Spleen (tissue), 11 donors: ENCODE measurements at regions not wholly inside any gene's neighbourhood (a gene's known extent, or its start where the extent isn't known, plus 50 kb on each side); places are given as distances from the start of the nearest gene placed in this dataset.
A peak's percentile ranks its signal among the peaks of the same experiment; 100 is the strongest.

Experiments used
- DNase-seq: peaks from one replicate; pipeline ENCODE4 v3.0.0-alpha.2; 2020
- H3K27ac ChIP-seq, 8 donors: fragments of 200-600 bp; sonication (generic) in 7 of 8; 1 replicate in 4 of 8; 2 replicates in 4 of 8; pipeline versions ENCODE4 v1.5.0 to v1.8.0; 2016 to 2021; ENCODE audit warnings: inconsistent platforms in 4 of 8, mild to moderate bottlenecking in 4 of 8, moderate library complexity in 1 of 8
- H3K27me3 ChIP-seq, 7 donors: fragments of 200-600 bp; sonication (generic) in 6 of 7; replicated peaks in 1 of 7; 1 replicate in 4 of 7; 2 replicates in 3 of 7; pipeline versions ENCODE4 v1.5.0 to v1.8.0; 2016 to 2021; ENCODE audit warnings: inconsistent platforms in 3 of 7, mild to moderate bottlenecking in 1 of 7
- H3K36me3 ChIP-seq, 6 donors: fragments of 200-600 bp; sonication (generic) in 5 of 6; 1 replicate in 4 of 6; 2 replicates in 2 of 6; pipeline versions ENCODE4 v1.5.0 to v1.8.0; 2016 to 2021; ENCODE audit warnings: inconsistent platforms in 2 of 6
- H3K4me1 ChIP-seq, 6 donors: fragments of 200-600 bp; sonication (generic) in 5 of 6; 1 replicate in 3 of 6; 2 replicates in 3 of 6; pipeline versions ENCODE4 v1.5.0 to v1.8.0; 2016 to 2021; ENCODE audit warnings: inconsistent platforms in 3 of 6
- H3K4me3 ChIP-seq, 8 donors: fragments of 200-600 bp; sonication (generic) in 7 of 8; 1 replicate in 4 of 8; 2 replicates in 4 of 8; pipeline versions ENCODE4 v1.5.0 to v1.8.0; 2016 to 2021; ENCODE audit warnings: inconsistent platforms in 4 of 8, mild to moderate bottlenecking in 4 of 8, moderate library complexity in 2 of 8
- H3K9me3 ChIP-seq, 8 donors: fragments of 200-600 bp; sonication (generic) in 7 of 8; 1 replicate in 4 of 8; 2 replicates in 4 of 8; pipeline versions ENCODE4 v1.5.0 to v1.8.0; 2016 to 2021; ENCODE audit warnings: inconsistent platforms in 4 of 8
- CTCF ChIP-seq, 11 experiments: fragments of 200-600 bp in 7 of 11; fragments of 450-650 bp in 4 of 11; sonication (generic) in 4 of 11; IDR thresholded peaks in 8 of 11; conservative IDR thresholded peaks in 3 of 11; 1 replicate in 7 of 11; 2 replicates in 4 of 11; pipeline versions ENCODE4 v1.4.0 to v1.8.0; 2016 to 2021; ENCODE audit warnings: antibody characterized with exemption in 11 of 11, inconsistent platforms in 4 of 11, mild to moderate bottlenecking in 1 of 11
- POLR2AphosphoS5 ChIP-seq, 3 donors: sonication (generic); formaldehyde crosslinking; IDR thresholded peaks; one replicate each; pipeline ENCODE4 v1.5.1; 2017; ENCODE audit warnings: antibody characterized with exemption in 3 of 3
- WGBS, 5 donors: extraction: QIAGEN DNeasy Blood & Tissue Kit in 3 of 5; methylation state at CpG; one replicate each; pipeline versions ENCODE4 v1.1.5 to v1.1.7; 2013 to 2018; 5-methylcytosine and 5-hydroxymethylcytosine counted together
- intact Hi-C: fragments of 100-400 bp; cut with DNase I; formaldehyde crosslinking; loops from one replicate; pipeline ENCODE4 v1.15.0; 2023; ENCODE audit warnings: low total_unique reads
- donor health status: healthy with polysubstance abuse.
- donor health status: DM: no; HTN: no; CAD: no; lungs with moderate emphysema.
- donor health status: DM: no; HTN: no; CAD: no.
- donor health status: Bipolar disorder and iron deficiency.
- donor health status: healthy.
- donor health status: DM: no; HTN: no; CAD: no.
- donor health status: DM: yes; HTN: yes; CAD: no.

GRCh38 chr14:73764406-73765280 is 50.5 kb upstream of the PNMA1 start:
- Histone ChIP-seq H3K4me3 (peak overlapping the region in 1 of 8 donors; percentile 34), H3K27ac (peak overlapping the region; percentile 36 to 99 (median 76)), H3K36me3 (no peaks in the 10 kb centered on the region), H3K4me1 (peaks cover 78 to 96% (median 95%) of the 10 kb centered on the region in 6 donors), H3K9me3 (no peaks in the 10 kb centered on the region), H3K27me3 (no peaks in the 10 kb centered on the region)
- intact Hi-C loops, result no loop called here
- TF ChIP-seq CTCF (IDR thresholded peaks at IDR 0.05 in 8 of 11, conservative IDR thresholded peaks at IDR 0.05 in 3 of 11) (no peak), POLR2AphosphoS5 (IDR thresholded peaks at IDR 0.05) (peak; percentile 15 to 92 (median 72))
- DNase-seq, result peak; percentile 83
- WGBS, 5 donors, result 36 to 48% (median 39%) methylated on average over 8 of the region's 8 CpGs
